ENCODE measurements at regions not wholly inside any gene's neighbourhood (a gene's known extent, or its start where the extent isn't known, plus 50 kb on each side); places are given as distances from the start of the nearest gene placed in this dataset.
"Not testable (repeated sequence)": the region's sequence is repeated elsewhere in the genome, so short reads cannot be mapped to it uniquely, and the experiment has no call there.

GRCh38 chr14:98932431-98933325 is 339.3 kb downstream of the BCL11B start:
- intact Hi-C loops (cut with DNase I), result no loop called here
- Histone ChIP-seq H3K4me1 (no peaks in the 10 kb centered on the region), H3K27me3 (ENCODE audit: insufficient read depth in 3 of 3, low read length in 2 of 3) (peaks cover 0 to 7% (median 0%) of the 10 kb centered on the region in 3 donors), H3K27ac (no peak overlapping the region), H3K4me3 (no peak overlapping the region), H3K9me3 (no peaks in the 10 kb centered on the region), H3K36me3 (ENCODE audit: insufficient read depth in 1 of 2, low read depth in 1 of 2) (no peaks in the 10 kb centered on the region)
- no peak for ATAC-seq
- WGBS, 3 donors, result 74 to 78% (median 77%) methylated on average over 8 of the region's 8 CpGs
- no peak for DNase-seq
- TF ChIP-seq CTCF (IDR thresholded peaks at IDR 0.05), result no peak

- H3K36me3 ChIP-seq (ENCODE audit: insufficient read depth in 1 of 2, low read depth in 1 of 2); ATAC-seq; H3K4me1 ChIP-seq; H3K27ac ChIP-seq; DNase-seq; intact Hi-C loops (cut with DNase I); H3K4me3 ChIP-seq; H3K9me3 ChIP-seq: not testable (repeated sequence)
- peaks cover 0 to 11% (median 0%) of the 10 kb centered on the region in 3 donors for H3K27me3 ChIP-seq (ENCODE audit: insufficient read depth in 3 of 3, low read length in 2 of 3)
- WGBS, 3 donors, result 91 to 94% (median 92%) methylated on average over 5 of the region's 5 CpGs
Measured at GRCh38 chr14:98934569-98934968, 337.4 kb downstream of the BCL11B start.

- intact Hi-C loops (cut with DNase I), result no loop called here
- no peak for ATAC-seq
- 94 to 97% (median 97%) methylated on average over 9 of the region's 9 CpGs for WGBS, 3 donors
Measured at GRCh38 chr14:98935921-98936320, 336.1 kb downstream of the BCL11B start.

GRCh38 chr14:98937021-98937420 is 335.0 kb downstream of the BCL11B start:
- H3K27ac ChIP-seq, result no peak overlapping the region
- TF ChIP-seq CTCF (IDR thresholded peaks at IDR 0.05), result no peak
- no peaks in the 10 kb centered on the region for H3K4me1 ChIP-seq
- H3K4me3 ChIP-seq, result no peak overlapping the region
- ATAC-seq (no peak), DNase-seq (no peak)
- peaks cover 0 to 11% (median 0%) of the 10 kb centered on the region in 3 donors for H3K27me3 ChIP-seq (ENCODE audit: insufficient read depth in 3 of 3, low read length in 2 of 3)
- intact Hi-C loops (cut with DNase I), result no loop called here
- 75 to 86% (median 81%) methylated on average over 1 of the region's 1 CpG for WGBS, 3 donors
- H3K36me3 ChIP-seq (ENCODE audit: insufficient read depth in 1 of 2, low read depth in 1 of 2), result no peaks in the 10 kb centered on the region
- H3K9me3 ChIP-seq, result no peaks in the 10 kb centered on the region

More at GRCh38 chr14:98935921-98936320, 336.1 kb downstream of the BCL11B start:
- DNase-seq, result no peak
- Histone ChIP-seq H3K27ac (no peak overlapping the region), H3K36me3 (ENCODE audit: insufficient read depth in 1 of 2, low read depth in 1 of 2) (no peaks in the 10 kb centered on the region), H3K27me3 (ENCODE audit: insufficient read depth in 3 of 3, low read length in 2 of 3) (peaks cover 0 to 11% (median 0%) of the 10 kb centered on the region in 3 donors), H3K4me1 (no peaks in the 10 kb centered on the region), H3K4me3 (no peak overlapping the region), H3K9me3 (no peaks in the 10 kb centered on the region)
- TF ChIP-seq CTCF (IDR thresholded peaks at IDR 0.05), result no peak

GRCh38 chr14:98937712-98938505 is 334.1 kb downstream of the BCL11B start:
- Histone ChIP-seq H3K27me3 (ENCODE audit: insufficient read depth in 3 of 3, low read length in 2 of 3) (peaks cover 0 to 11% (median 0%) of the 10 kb centered on the region in 3 donors), H3K36me3 (ENCODE audit: insufficient read depth in 1 of 2, low read depth in 1 of 2) (no peaks in the 10 kb centered on the region), H3K4me1 (no peaks in the 10 kb centered on the region), H3K9me3 (no peaks in the 10 kb centered on the region), H3K27ac (no peak overlapping the region), H3K4me3 (no peak overlapping the region)
- ATAC-seq, result no peak
- 86 to 90% (median 89%) methylated on average over 6 of the region's 6 CpGs for WGBS, 3 donors
- no peak for TF ChIP-seq CTCF (IDR thresholded peaks at IDR 0.05)
- intact Hi-C loops (cut with DNase I), result no loop called here
- no peak for DNase-seq

Data from psoas muscle (tissue), 7 donors.